Stimulated activated naive CD4-positive, alpha-beta T cell (primary cell): ENCODE measurements at regions not wholly inside any gene's neighbourhood (a gene's known extent, or its start where the extent isn't known, plus 50 kb on each side); places are given as distances from the start of the nearest gene placed in this dataset.
"Not testable (repeated sequence)": the region's sequence is repeated elsewhere in the genome, so short reads cannot be mapped to it uniquely, and the experiment has no call there.

Experiments used
- DNase-seq, 6 experiments: peaks; one replicate each; lab custom pipeline; 2025; lab: John Stamatoyannopoulos, UW

DNA sequence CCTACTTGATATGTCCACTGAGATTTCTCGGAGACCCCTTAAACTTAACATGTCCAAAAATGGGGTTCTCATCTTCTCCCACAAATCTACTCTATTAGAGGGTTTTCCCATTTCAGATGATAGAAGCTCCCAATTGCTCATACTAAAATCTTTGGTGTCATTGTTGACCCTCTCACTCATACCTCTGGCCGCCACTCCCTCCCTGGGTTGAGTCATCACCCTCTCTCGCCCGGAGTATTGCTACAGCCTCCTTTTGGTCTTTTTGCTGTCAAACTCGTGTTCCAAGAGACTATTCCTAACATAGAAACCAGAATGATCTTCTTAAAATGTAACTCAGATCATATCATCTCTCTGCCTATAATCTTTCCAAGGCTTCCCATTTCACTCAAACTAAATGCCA, 91.0 kb upstream of the GNAQ start:
- DNase-seq: no peak

DNA sequence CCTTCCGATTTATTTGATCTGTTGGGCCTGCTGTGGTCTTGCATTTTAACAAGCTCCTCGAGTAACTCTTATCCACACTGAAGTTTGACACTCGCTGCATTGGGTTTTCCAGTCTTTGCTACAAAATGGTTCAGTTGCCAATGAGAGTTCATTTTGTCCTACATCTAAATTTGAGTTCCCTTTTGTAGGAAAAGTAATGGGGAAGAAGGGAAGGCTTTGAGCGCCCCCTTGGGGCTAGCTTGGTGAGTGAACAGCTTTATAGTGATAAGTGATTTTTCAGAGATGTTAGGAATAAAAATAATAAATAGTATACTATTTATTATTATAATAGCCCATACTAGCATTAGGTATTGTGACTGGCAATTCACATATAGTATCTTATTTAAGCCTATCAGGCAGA, 89.9 kb upstream of the GNAQ start:
- peak; percentile 2 to 46 (median 28) for DNase-seq

DNA sequence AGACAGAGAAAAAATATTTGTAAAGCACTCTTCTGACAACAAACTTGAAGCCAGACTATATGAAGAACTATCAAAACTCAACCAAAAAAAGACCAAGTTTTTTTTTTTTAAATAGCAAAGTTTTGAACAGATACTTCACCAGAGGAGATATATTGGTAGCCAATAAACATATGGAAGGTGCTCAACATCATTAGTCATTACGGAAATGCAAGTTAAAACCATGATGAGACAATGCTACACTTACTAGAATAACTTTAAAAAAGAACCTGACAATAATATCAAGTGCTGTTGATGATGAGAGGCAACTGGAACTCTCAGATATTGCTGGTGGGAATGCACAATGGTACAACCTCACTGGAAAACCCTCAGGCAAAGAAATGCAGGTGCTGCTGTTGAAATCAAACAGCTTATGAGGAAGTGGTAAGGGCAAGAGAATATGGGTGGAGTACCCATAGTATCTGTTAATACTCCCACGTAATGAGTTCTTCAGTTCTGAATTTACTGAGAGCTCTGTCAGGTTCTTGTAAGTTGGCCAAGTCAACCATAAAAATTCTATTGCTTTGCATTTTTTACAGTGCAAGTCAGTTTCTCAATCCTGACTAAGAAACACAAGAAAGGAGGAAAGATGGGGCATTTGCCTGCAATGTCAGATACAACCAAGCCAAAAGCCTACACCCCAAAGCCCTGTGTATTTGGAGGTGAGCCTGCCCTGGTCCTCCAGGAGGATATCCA, 87.3 kb upstream of the GNAQ start:
- peak in 3 of 6 experiments; percentile 50 to 60 (median 59) for DNase-seq

DNA sequence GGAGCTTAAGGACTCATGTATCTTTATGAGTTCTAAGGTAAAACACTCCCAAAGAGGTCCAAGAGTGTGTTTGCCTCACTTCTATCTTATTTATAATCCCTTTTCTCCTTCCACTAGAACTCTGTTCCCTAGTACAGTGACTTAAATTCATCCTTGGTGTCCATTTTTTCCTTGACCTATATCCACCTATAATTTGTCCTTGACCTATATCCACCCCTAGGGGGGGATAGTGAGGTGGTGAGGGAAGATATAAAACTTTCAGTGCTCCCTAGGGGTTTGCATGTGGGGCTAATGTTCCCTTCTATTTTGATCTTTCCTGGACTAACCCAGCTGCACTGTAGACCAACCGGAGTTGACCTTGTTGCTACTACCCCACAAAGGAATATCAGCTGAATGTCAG, 83.5 kb upstream of the GNAQ start:
- DNase-seq: peak in 2 of 6 experiments; percentile 11 to 14

DNA sequence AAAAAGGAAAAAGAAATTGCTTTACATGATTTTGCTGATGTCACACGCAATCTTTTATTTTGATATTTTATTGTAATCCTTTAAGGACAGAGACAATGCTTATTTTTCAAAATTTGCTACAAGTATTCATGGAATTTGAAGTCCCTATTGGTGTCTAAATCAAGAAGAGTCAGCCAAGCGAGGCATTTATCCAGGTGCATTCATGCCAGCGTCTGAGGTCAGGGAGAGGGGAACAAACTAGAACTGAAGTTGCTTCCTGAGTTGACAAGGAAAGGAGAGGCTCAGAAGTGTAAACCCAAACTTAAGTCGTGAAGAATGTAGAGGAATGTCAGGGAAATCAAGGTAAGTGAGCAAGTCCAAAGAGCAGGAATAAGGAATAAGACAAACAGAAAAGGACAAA, 83.0 kb upstream of the GNAQ start:
- DNase-seq: no peak

DNA sequence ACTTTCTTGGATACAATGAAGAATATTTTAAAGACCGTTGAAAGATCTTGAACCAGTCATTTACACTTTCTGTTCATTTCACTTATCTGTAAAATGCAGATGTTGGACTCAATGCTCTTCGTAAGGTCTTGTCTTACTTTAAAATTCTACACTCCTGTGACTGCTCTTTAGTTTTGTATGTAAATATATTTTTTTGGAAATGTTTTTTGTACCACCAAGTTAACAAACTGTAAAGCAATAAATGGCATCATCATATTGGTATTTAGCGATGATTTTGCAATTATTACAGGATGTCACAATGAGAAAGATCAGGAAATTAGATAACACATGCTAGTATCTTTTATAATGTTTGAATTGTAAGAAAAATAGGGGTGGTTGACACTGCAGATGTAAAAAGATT, 80.8 kb upstream of the GNAQ start:
- no peak for DNase-seq

DNA sequence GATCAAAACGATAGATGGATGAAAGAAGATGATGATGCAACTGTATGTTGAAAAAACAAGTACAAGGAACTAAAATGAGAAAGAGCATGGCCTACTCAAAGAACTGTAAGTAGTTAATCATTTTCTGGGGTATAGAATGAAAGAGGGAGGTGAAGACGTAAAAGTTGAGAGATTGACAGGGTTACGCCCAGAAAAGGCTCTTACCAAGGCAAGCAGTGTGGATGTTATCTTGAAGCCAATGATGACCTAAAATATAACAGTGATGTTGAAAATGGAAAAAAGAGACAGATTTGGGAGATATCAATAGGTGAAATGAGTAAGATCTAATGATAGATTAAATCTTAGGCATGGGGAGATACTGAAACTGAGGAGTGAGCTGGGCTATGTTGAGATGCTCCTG, 80.4 kb upstream of the GNAQ start:
- DNase-seq: no peak

DNA sequence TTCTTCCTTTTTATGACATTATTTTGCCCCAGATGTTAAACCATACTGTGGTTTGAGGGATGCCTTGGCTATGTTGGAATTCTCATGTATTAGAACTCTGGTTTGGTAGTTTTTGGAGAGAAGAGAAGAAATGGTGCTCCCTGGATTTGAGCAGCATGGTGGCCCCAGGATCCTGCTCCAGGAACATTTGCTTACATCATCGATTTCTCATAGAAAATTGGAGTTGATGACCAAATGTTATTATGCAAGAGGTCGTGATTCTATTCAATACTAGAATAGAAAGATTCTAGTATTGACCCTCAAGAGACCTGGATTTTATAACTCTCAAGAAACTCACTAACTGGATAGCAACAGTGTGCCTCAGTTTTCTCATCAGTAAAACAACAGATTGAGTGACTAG, 77.5 kb upstream of the GNAQ start:
- no peak for DNase-seq

DNA sequence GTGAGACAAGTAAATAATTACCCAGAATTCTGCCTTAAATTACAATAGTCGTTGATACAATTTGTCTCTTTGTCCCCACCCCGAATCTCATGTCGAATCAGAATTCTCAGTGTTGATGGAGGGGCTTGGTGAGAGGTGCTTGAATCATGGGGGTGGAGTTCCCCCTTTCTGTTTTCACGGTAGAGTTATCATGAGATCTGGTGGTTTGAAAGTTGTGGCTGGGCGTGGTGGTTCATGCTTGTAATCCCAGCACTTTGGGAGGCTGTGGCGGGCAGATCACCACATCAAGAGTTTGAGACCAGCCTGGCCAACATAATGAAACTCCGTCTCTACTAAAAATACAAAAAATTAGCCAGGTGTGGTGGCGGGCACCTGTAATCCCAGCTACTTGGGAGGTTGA, 75.0 kb upstream of the GNAQ start:
- peak in 1 of 6 experiments; percentile 3 for DNase-seq

DNA sequence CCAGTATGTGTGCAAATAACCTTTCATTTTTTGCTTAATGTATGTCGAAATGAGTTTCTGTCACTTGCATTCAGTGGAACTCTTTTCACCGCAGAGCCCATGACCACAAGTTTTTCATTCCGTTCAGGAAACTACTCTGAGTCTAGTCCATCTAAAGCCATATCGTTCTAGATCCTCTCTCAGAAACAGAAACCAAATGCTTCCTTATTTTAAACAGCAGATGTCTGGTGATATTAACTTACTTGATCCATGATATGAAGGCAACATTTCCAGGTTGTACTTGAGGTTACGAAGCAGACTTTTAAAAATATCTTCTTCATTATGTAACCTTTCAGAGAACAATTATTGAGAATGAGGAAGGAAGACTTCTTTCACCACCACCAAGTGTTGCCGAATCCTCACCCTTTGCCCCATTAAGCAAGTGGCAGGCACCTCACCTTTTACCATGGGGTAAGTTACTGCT, 72.4 kb upstream of the GNAQ start:
- peak in 2 of 6 experiments; percentile 8 to 16 for DNase-seq

DNA sequence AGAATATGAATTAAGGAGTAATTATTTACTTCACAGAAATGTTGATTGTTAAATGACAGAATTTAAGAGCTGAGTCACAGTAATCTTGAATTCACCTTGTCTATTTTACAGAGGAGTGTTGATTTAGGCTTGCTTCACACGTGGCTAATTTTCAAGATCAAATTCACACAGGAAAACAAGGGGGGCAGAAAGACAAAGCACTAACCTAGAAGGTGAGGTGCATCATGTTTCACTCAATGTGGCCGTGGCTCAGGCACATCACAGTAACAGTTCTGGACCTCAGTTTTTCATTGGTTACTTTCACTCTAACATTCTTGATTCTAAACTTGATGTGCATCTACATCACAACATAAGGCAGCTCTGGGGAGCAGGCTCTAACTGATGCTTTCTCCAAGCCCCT, 69.6 kb upstream of the GNAQ start:
- no peak for DNase-seq

DNA sequence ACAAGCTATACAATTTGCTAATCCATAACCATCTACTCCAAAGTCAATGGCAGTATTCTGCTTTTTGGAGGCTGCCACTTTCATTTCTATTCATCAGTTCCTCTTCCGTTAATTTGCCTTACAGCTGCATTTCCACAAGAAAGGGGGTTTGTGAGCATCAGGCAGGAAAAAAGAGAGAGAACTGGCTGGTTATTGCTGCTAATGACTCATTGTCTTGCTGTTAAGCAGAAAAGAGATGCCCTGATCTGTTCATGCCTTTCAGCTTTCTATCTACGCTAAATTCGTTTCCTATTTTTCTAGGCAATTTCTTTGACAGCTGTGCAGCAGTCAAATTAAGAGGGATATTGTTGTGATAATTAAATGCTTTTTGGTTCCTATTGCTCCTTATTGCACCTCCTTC, 65.9 kb upstream of the GNAQ start:
- DNase-seq: peak in 2 of 6 experiments; percentile 3 to 12

DNA sequence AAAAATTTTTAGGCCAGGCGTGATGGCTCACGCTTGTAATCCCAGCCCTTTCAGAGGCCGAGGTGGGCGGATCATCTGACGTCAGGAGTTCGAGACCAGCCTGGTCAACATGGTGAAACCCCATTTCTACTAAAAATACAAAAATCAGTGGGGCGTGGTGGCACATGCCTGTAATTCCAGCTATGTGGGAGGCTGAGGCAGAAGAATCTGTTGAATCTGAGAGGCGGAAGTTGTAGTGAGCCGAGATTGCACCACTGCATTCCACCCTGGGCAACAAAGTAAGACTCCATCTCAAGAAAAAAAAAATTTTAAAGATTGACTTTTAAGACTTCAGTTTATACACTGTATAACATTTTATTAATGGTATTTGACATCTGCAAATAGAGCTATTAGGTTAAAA, 60.1 kb upstream of the GNAQ start:
- no peak for DNase-seq

DNA sequence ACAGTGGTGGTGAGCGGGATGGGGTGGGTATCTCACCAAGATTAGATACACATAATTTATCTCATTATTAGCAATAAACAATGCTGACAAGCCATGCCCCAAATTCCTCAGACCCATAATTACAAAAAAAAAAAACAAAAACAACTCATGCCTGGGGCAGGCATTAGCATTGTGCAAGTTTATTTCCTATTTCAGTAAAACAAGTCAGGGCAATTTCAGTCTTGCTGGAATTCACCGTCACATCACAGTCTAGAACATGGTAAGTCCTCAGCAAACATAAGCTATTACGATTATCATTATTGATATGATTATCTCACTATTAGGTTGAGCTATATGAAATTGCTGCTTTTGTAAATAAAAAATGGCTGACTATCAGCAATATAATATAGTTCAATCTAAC, 57.5 kb upstream of the GNAQ start:
- DNase-seq: no peak

DNA sequence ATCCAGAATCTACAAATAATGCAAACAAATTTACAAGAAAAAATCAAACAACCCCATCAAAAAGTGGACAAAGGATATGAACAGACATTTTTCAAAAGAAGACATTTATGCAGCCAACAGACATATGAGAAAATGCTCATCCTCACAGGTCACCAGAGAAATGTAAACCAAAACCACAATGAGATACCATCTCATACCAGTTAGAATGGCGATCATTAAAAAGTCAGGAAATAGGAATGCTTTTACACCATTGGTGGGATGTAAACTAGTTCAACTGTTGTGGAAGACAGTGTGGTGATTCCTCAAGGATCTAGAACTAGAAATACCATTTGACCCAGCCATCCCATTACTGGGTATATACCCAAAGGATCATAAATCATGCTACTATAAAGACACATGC, 56.6 kb upstream of the GNAQ start:
- DNase-seq: not testable (repeated sequence)
